ENCODE measurements at regions not wholly inside any gene's neighbourhood (a gene's known extent, or its start where the extent isn't known, plus 50 kb on each side); places are given as distances from the start of the nearest gene placed in this dataset.

DNA sequence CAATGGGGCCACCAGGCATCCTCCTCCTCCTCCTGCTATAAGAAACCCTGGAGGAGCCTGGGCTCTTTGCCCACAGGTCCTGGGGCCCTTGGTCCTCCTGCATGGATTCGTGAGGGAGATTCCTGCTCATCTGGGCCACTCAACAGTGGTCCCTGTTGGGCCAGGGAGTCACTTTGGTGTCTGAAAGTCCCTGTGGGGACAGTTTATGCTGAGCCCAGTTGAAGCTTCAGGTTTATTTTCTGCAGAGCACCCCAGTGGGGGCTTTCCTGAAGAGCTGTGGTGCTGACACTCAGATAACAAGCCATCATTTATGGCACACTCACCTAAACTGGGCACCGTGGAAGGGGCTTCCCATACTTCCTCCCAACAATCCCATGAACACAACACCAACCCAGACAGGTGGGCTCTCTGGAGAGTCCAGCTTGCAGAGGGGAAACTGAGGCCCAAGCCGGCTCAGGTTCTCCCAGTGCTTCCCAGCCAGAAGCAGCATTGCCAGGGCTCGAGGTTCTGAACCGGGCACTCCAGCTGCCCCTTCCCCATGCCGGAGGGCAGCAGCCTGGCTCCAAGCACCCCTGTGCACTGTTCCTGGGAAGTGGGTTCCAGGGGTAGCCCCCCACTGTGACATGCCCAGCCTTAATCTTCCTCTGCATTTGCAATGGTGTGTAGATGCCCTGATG is 91.3 kb downstream of the MYEOV start:
- ChIA-PET POLR2A (ENCODE audit: low non-redundant PET) (no interaction called here), CTCF (no interaction called here)
- no peak for DNase-seq (ENCODE audit: low spot score)
- H3K27ac ChIP-seq (ENCODE audit: low read depth, low read length, poor library complexity, severe bottlenecking), result peak overlapping the region; percentile 15
- intact Hi-C loops (cut with micrococcal nuclease; ENCODE audit: unreplicated experiment), result no loop called here
- peaks cover 4% of the 10 kb centered on the region for H3K4me1 ChIP-seq (ENCODE audit: insufficient read depth, low read length, poor library complexity, severe bottlenecking)
- no peak for TF ChIP-seq EZH2 (IDR thresholded peaks at IDR 0.05; ENCODE audit: borderline replicate concordance, low read depth, low read length, poor library complexity, severe bottlenecking)
- TF ChIP-seq, protein P1, sequence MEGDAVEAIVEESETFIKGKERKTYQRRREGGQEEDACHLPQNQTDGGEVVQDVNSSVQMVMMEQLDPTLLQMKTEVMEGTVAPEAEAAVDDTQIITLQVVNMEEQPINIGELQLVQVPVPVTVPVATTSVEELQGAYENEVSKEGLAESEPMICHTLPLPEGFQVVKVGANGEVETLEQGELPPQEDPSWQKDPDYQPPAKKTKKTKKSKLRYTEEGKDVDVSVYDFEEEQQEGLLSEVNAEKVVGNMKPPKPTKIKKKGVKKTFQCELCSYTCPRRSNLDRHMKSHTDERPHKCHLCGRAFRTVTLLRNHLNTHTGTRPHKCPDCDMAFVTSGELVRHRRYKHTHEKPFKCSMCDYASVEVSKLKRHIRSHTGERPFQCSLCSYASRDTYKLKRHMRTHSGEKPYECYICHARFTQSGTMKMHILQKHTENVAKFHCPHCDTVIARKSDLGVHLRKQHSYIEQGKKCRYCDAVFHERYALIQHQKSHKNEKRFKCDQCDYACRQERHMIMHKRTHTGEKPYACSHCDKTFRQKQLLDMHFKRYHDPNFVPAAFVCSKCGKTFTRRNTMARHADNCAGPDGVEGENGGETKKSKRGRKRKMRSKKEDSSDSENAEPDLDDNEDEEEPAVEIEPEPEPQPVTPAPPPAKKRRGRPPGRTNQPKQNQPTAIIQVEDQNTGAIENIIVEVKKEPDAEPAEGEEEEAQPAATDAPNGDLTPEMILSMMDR (conservative IDR thresholded peaks at IDR 0.05; ENCODE audit: low read depth, low read length), result no peak
- peaks cover 20% of the 10 kb centered on the region for H3K9me3 ChIP-seq (ENCODE audit: low read depth, low read length, poor library complexity, severe bottlenecking)
- no peak overlapping the region for H3K4me3 ChIP-seq (ENCODE audit: low read depth, low read length, poor library complexity, severe bottlenecking)
- H3K36me3 ChIP-seq (ENCODE audit: insufficient read depth, low read length, poor library complexity, severe bottlenecking), result no peaks in the 10 kb centered on the region
- BruUV-seq (replicated peaks), result no TSS peak
- H3K27me3 ChIP-seq (replicated peaks; ENCODE audit: insufficient read depth, low read depth, low read length, poor library complexity), result no peaks in the 10 kb centered on the region

DNA sequence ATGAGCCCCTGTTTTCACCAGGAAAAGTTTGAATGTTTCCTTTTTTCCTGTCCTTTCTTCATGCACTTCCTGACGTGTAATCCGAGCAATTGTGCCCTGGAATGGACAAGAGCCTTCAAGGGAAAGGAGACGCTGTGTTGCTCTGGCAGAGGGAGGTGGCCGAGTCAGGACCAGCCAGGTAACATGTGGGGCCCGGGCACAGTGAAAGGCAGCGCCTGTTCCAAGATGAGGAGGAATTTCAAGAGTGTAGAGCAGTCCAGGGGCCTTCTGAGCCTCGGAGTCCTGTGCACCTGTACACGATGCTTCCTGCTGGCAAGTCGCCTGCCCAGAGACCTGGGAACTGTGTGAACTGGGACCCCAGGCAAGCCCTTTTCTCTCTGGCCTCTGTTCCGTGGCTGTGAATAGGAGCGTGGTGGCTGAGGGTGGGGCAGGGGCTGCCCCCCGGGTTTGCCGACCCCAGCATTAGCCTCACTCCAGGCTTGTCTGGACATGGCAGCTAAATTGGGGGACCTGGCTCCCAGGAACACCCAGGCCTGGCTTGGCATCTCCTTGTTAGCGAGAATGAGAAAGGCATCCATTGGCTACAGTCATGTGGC is 92.0 kb downstream of the MYEOV start:
- intact Hi-C loops (cut with micrococcal nuclease; ENCODE audit: unreplicated experiment), result no loop called here
- TF ChIP-seq EZH2 (IDR thresholded peaks at IDR 0.05; ENCODE audit: borderline replicate concordance, low read depth, low read length, poor library complexity, severe bottlenecking), result no peak
- TF ChIP-seq, protein P1 (conservative IDR thresholded peaks at IDR 0.05; ENCODE audit: low read depth, low read length), result no peak
- DNase-seq (ENCODE audit: low spot score), result no peak
- ChIA-PET POLR2A (ENCODE audit: low non-redundant PET) (no interaction called here), CTCF (no interaction called here)
- peaks cover 20% of the 10 kb centered on the region for H3K9me3 ChIP-seq (ENCODE audit: low read depth, low read length, poor library complexity, severe bottlenecking)
- H3K4me3 ChIP-seq (ENCODE audit: low read depth, low read length, poor library complexity, severe bottlenecking), result no peak overlapping the region
- no TSS peak for BruUV-seq (replicated peaks)
- peaks cover 4% of the 10 kb centered on the region for H3K4me1 ChIP-seq (ENCODE audit: insufficient read depth, low read length, poor library complexity, severe bottlenecking)
- H3K27me3 ChIP-seq (replicated peaks; ENCODE audit: insufficient read depth, low read depth, low read length, poor library complexity), result no peaks in the 10 kb centered on the region
- H3K27ac ChIP-seq (ENCODE audit: low read depth, low read length, poor library complexity, severe bottlenecking), result no peak overlapping the region
- no peaks in the 10 kb centered on the region for H3K36me3 ChIP-seq (ENCODE audit: insufficient read depth, low read length, poor library complexity, severe bottlenecking)

DNA sequence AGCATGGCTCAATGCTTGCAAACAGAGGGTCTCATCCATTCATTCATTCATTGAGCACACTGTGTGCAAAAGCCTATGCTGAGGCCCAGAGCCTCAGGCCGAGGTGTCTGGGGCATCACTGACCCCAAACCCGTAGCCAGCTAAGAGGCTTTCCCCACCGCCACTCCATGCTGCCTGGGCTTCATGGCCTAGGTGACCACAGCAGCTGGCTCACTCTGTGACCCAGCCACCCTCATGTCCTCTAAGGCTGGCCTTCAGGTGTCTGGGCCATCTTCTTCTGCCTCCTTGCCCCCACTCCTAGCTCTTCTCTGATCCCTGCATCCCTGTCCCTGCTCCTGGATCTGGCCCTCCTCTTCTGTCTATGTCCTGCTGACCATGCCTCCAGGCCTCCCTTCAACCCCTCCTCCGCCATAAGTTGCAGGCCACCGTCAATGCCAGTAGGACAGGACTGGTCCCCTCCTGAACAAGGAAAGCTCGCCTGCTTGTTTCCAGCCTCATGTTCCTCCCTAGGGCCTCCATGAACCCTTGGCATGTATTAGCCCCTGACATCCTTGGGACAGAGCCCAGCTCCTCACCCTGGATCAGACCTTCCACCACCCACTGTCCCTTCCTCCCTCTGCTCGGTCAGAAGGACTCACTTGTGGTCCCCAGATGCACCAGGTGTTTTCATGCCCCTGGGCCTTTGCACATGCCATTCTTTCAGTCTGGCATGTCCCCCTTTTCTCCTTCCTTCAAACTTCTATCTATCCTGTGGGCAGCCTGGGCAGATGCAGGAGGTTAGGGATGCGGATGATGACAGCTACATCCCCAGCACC is 92.8 kb downstream of the MYEOV start:
- intact Hi-C loops (cut with micrococcal nuclease; ENCODE audit: unreplicated experiment), result no loop called here
- DNase-seq (ENCODE audit: low spot score), result no peak
- Histone ChIP-seq H3K27me3 (replicated peaks; ENCODE audit: insufficient read depth, low read depth, low read length, poor library complexity) (no peaks in the 10 kb centered on the region), H3K4me3 (ENCODE audit: low read depth, low read length, poor library complexity, severe bottlenecking) (no peak overlapping the region), H3K9me3 (ENCODE audit: low read depth, low read length, poor library complexity, severe bottlenecking) (peaks cover 20% of the 10 kb centered on the region), H3K4me1 (ENCODE audit: insufficient read depth, low read length, poor library complexity, severe bottlenecking) (peaks cover 4% of the 10 kb centered on the region), H3K36me3 (ENCODE audit: insufficient read depth, low read length, poor library complexity, severe bottlenecking) (no peaks in the 10 kb centered on the region), H3K27ac (ENCODE audit: low read depth, low read length, poor library complexity, severe bottlenecking) (no peak overlapping the region)
- ChIA-PET POLR2A (ENCODE audit: low non-redundant PET) (no interaction called here), CTCF (no interaction called here)
- TF ChIP-seq, protein P1 (conservative IDR thresholded peaks at IDR 0.05; ENCODE audit: low read depth, low read length), result no peak
- TF ChIP-seq EZH2 (IDR thresholded peaks at IDR 0.05; ENCODE audit: borderline replicate concordance, low read depth, low read length, poor library complexity, severe bottlenecking), result no peak
- no TSS peak for BruUV-seq (replicated peaks)
